HG02852 (cell line): ENCODE measurements at regions not wholly inside any gene's neighbourhood (a gene's known extent, or its start where the extent isn't known, plus 50 kb on each side); places are given as distances from the start of the nearest gene placed in this dataset.
A peak's percentile ranks its signal among the peaks of the same experiment; 100 is the strongest.

ENCODE experiments used
- ATAC-seq: cut with Tn5 transposase; IDR thresholded peaks from one replicate; pipeline ENCODE4 v1.9.1; 2021; ENCODE audit warnings: mild to moderate bottlenecking, moderate library complexity; ENCODE audit not compliant: unreplicated experiment

DNA sequence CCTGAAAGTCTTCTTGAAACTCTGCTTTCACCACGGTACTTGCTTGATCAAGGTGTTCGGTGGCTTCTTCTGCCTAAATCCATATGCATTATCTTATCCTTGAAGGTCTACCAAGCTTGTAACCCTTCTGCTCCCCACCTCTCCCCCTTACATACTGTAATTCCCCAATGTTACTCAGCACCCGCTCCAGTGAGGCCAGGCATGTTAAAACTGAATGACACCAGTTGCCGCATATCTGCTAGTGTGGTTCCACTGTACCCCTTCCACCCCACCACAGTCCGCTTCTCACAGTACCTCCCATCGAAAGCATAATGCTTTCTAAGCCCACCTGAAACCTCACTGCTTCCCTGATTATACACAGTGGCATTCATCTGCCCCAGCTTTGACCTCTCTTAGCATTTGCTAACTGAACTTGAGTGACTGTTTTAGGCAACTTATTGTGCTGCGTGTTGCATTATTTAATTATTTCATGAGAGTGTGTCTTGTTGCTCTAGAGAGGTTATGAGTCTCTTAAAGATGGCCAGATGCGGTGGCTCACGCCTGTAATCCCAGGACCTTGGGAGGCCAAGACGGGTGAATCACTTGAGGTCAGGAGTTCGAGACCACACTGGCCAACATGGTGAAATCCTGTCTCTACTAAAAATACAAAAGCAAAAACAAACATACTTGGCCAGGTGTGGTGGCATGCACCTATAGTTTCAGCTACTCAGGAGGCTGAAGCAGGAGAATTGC lies 87.6 kb upstream of the MBNL2 start:
- ATAC-seq = no peak

DNA sequence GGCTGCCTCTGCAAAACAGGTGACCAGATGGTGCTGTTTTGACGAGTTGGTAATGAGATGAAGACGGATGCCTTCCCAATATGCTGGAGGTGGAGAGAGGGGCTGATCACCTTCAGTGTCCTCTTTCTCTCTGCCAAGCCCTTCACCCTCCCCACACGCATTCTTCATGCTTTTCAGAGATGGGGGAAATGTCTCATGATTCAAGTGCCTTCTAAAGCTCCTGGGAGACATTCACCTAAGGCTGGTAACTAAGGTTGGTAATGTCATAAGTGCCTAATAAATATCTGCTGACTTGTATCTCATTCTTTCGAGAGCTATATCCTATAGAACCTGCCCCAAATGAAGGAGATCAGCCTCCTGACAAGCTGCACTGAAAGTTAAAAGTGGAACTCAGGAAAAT lies 86.2 kb upstream of the MBNL2 start:
- ATAC-seq = no peak

DNA sequence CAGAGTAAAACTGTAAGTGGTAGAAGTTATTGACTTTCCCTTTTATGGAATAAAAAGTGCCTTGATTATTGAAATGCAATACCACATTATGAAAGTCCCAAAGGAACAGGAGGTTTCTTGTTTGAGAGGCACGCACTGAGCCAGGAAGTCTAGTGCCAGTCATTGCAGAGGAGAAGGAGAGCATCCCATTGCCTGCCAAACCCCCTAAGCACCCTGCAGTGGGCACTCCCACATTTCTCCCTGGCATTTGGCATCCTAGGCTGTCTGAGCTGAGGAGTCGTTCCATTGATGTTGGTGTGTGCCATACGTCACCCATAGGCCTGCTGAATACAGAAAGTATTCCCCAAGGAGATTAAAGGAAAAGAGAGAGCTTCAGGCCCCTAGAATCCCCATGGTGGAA lies 85.7 kb upstream of the MBNL2 start:
- no peak for ATAC-seq

- no peak for ATAC-seq
Observed at GRCh38 chr13:97139691-97140090, 82.4 kb upstream of the MBNL2 start.

DNA sequence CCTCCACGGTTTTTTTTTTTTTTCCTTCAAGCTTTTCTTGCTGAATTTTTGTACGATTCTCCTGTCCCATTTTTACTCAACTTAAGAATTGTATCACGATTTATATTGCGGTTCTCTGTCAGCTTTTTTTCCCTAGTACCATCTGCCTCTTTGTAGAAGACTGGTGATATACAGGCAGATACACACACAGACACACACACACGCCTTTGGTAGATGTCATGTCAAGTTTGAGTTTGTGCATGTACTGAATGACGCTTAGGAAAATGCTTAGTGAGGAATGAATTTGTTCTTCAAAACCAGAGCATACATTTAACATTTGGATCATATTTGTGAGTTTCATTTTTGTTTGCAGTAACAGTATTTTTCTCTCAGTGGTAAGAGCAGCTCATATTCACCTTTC lies 82.0 kb upstream of the MBNL2 start:
- no peak for ATAC-seq

DNA sequence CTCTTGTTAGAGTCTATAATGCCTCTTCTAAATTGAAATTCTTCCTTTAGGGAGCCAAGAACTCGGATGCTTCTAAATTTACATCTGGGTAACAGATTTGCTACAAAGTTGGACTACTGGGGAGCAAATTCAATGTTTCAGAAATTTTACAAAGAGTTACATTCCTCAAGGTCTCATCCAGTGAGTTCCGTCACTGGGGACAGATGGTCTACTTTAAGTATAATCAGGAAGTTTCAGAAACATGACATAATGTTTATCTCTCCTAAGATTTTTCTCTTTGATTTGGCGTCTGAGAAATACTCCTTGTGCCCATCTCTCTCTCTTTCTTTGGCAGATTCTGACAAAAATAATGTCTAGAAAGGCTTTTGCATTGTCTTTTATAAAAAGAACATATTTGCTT lies 81.5 kb upstream of the MBNL2 start:
- ATAC-seq = no peak

GRCh38 chr13:97141097-97141496 lies 81.0 kb upstream of the MBNL2 start:
- ATAC-seq = no peak

GRCh38 chr13:97141564-97142005 lies 80.5 kb upstream of the MBNL2 start:
- ATAC-seq = peak; percentile 98

- ATAC-seq = no peak
Observed at GRCh38 chr13:97142452-97142851, 79.7 kb upstream of the MBNL2 start.

GRCh38 chr13:97145057-97145456 lies 77.1 kb upstream of the MBNL2 start:
- ATAC-seq = no peak

GRCh38 chr13:97148894-97149293 lies 73.2 kb upstream of the MBNL2 start:
- ATAC-seq = no peak

DNA sequence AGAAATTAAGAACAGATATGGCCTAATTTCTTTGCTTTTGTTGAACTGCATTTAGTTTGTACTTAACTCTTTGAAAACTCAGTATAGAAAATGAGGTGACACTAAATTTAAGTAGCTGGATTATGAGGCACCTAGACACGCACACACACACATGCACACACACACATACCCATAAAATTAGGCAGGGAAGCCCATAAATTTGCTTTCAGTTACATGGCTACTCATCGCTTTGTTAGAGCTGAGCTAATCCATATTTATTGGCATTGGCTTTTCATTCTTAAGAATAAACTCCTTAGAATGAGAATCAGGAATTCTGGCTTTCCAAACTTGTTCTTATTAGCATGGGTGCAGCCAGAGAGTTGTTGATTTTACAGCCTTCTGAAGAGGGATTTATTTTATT lies 61.7 kb upstream of the MBNL2 start:
- no peak for ATAC-seq

GRCh38 chr13:97161582-97162231 lies 60.4 kb upstream of the MBNL2 start:
- ATAC-seq = no peak

DNA sequence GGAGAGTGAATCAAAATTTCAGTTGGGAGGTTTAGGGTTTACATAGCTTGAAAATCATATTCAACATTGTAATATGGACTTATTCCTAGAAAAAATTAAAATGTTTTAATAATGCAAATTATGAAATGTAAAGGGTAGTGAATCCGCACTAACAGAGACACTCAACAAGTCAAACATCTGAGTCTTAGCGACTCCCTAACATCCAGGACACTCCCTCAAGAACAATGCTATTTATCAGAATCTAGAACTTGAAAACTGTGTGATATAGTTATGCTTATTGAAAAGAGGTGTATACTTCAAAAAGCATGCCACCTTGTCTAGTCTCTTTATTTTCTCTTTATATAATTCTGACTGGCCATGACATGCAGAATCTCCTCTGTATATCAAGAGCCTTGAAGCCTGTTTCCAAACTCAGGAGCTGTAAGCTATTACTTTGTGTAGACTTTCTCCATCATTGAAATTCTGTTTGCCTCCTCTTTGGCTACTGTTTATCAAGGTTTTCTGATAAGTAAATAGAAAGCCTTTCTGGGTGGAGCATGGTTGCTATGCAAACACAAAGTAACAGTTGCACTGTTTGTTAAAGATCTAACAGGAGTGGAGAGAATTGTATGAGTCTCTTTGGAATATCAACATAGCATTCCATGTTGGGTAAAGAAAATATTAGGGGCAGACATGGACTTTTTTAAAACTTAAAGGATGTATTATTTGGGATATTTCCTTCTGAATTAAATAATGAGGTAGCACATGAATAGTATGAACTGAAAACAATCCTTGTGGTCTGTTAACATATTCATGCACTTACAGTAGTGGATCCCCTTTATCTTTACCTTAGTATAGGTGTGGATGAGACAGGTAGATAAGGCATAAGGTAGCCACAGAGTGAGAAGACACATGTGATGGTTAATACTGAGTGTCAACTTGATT lies 56.4 kb upstream of the MBNL2 start:
- no peak for ATAC-seq

DNA sequence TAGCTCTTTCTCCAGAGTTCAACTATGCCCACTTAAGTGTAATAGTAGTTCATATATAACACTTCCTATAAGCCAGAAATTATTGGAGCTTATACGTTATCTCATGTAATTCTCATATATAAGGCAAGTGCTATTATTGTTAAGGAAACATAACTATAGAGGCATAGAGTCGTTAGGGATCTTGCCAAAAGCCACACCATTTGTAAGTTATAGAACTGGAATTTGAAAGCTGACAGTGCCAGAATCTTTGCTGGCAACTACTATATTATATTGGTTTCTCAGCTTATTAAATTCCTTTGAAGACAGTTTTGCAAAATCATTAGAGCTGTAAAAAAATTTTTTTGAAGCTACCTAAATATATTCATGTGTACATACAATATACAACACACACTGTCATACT lies 51.0 kb upstream of the MBNL2 start:
- no peak for ATAC-seq
